GM12878 (cell line): ENCODE measurements at regions not wholly inside any gene's neighbourhood (a gene's known extent, or its start where the extent isn't known, plus 50 kb on each side); places are given as distances from the start of the nearest gene placed in this dataset.

Experiments
- ATAC-seq: fragments of 200-7000 bp; cut with Tn5 transposase; 3 replicates; pipeline ENCODE4 v1.9.1; 2020; ENCODE audit warnings: mild to moderate bottlenecking, moderate library complexity
- BruUV-seq: library from RNA; stranded (reverse); fragments of 400-500 nt; replicated peaks from 2 replicates; lab custom pipeline; 2021; lab: Mats Ljungman, UMichigan
- CTCF ChIA-PET: fragments of 300-600 bp; sonication (Branson Sonifier 250); formaldehyde crosslinking; extraction: SDS; loops from one replicate; lab custom pipeline; 2021; ENCODE audit warnings: inconsistent platforms; lab: Yijun Ruan, JAX
- POLR2A ChIA-PET: fragments of 350-600 bp; formaldehyde crosslinking; extraction: SDS; loops from one replicate; lab custom pipeline; 2021; ENCODE audit warnings: inconsistent platforms; lab: Charles Lee
- RAD21 ChIA-PET: fragments of 300-600 bp; sonication (Branson Sonifier 250); formaldehyde crosslinking; loops from one replicate; lab custom pipeline; 2023; ENCODE audit warnings: antibody characterized with exemption; ENCODE audit not compliant: unreplicated experiment; lab: Charles Lee
- SMC1A ChIA-PET: fragments of 300-600 bp; sonication (Branson Sonifier 250); formaldehyde crosslinking; loops from one replicate; lab custom pipeline; 2023; ENCODE audit not compliant: unreplicated experiment, uncharacterized antibody; lab: Charles Lee
- DNase-seq: peaks from one replicate; pipeline ENCODE4 v3.0.0-alpha.2; 2011; ENCODE audit warnings: low read depth, low spot score
- FAIRE-seq: peaks from 3 replicates; lab custom pipeline; 2011; peaks lifted over from hg19 to GRCh38; lab: Jason Lieb, UNC
- H2AFZ ChIP-seq: 2 replicates; pipeline ENCODE4 v1.6.0; 2011; ENCODE audit warnings: low read depth, low read length, control low read depth; ENCODE audit not compliant: control insufficient read depth
- H3K27ac ChIP-seq: 2 replicates; pipeline ENCODE4 v1.5.1; 2011; ENCODE audit warnings: control low read depth; ENCODE audit not compliant: control insufficient read depth, insufficient read depth
- H3K27me3 ChIP-seq, 2 experiments: replicated peaks in 1 of 2; 2 replicates each; pipeline versions ENCODE4 v1.6.0 to v1.6.1; 2011; ENCODE audit warnings: low read length in 1 of 2; ENCODE audit not compliant: control insufficient read depth in 2 of 2, insufficient read depth in 2 of 2
- H3K36me3 ChIP-seq, 2 experiments: 2 replicates each; pipeline ENCODE4 v1.5.1; 2011; ENCODE audit warnings: low read length in 1 of 2; ENCODE audit not compliant: control insufficient read depth in 2 of 2, insufficient read depth in 2 of 2
- H3K4me1 ChIP-seq: 2 replicates; pipeline ENCODE4 v1.6.1; 2011; ENCODE audit warnings: mild to moderate bottlenecking, low read length, moderate library complexity, mixed read lengths; ENCODE audit not compliant: control insufficient read depth, insufficient read depth
- H3K4me2 ChIP-seq: 2 replicates; pipeline ENCODE4 v1.6.0; 2011; ENCODE audit warnings: control low read depth; ENCODE audit not compliant: control insufficient read depth, insufficient read depth
- H3K4me3 ChIP-seq: fragments of 200-600 bp; sonication (generic); 2 replicates; pipeline ENCODE4 v1.5.1; 2016
- H3K79me2 ChIP-seq: 2 replicates; pipeline ENCODE4 v1.6.0; 2011; ENCODE audit warnings: low read length; ENCODE audit not compliant: control insufficient read depth, insufficient read depth
- H3K9ac ChIP-seq: 2 replicates; pipeline ENCODE4 v1.8.0; 2011; ENCODE audit warnings: low read length, control low read depth, mixed read lengths; ENCODE audit not compliant: control insufficient read depth, insufficient read depth
- H3K9me3 ChIP-seq: replicated peaks from 3 replicates; pipeline ENCODE4 v1.5.1; 2011; ENCODE audit warnings: mild to moderate bottlenecking, low read length; ENCODE audit not compliant: control insufficient read depth, insufficient read depth
- H4K20me1 ChIP-seq: 2 replicates; pipeline ENCODE4 v1.6.0; 2011; ENCODE audit not compliant: control insufficient read depth, insufficient read depth
- ATF7 ChIP-seq: fragments of 450-650 bp; IDR thresholded peaks from 2 replicates; pipeline ENCODE4 v1.6.1; 2016; ENCODE audit warnings: low read depth, mild to moderate bottlenecking
- ETV6 ChIP-seq, 2 experiments: fragments of 450-650 bp in 1 of 2; IDR thresholded peaks in 1 of 2; conservative IDR thresholded peaks in 1 of 2; 2 replicates each; pipeline ENCODE4 v1.6.1; 2014; ENCODE audit warnings: antibody characterized with exemption in 1 of 2, borderline replicate concordance in 1 of 2, low read depth in 1 of 2, mild to moderate bottlenecking in 1 of 2, moderate library complexity in 1 of 2
- FOXK2 ChIP-seq: fragments of 450-650 bp; IDR thresholded peaks from 2 replicates; pipeline ENCODE4 v1.6.1; 2017; ENCODE audit warnings: mild to moderate bottlenecking, moderate library complexity
- KLF5 ChIP-seq: fragments of 450-650 bp; IDR thresholded peaks from 2 replicates; pipeline ENCODE4 v1.6.1; 2014; ENCODE audit warnings: mild to moderate bottlenecking; ENCODE audit not compliant: partially characterized antibody
- MEF2A ChIP-seq: IDR thresholded peaks from 2 replicates; pipeline ENCODE4 v1.6.1; 2011; ENCODE audit warnings: low read depth, mild to moderate bottlenecking, low read length, moderate library complexity; ENCODE audit not compliant: insufficient read depth
- MEF2B ChIP-seq: fragments of 450-650 bp; IDR thresholded peaks from 2 replicates; pipeline ENCODE4 v1.6.1; 2018; ENCODE audit warnings: mild to moderate bottlenecking, moderate library complexity; ENCODE audit not compliant: partially characterized antibody, poor library complexity, severe bottlenecking
- NFYA ChIP-seq: IDR thresholded peaks from 2 replicates; pipeline ENCODE4 v1.6.1; 2011; ENCODE audit warnings: low read depth, mild to moderate bottlenecking, low read length, improper control_type of control experiment, borderline replicate concordance
- PAX5 ChIP-seq: IDR thresholded peaks from 2 replicates; pipeline ENCODE4 v1.6.1; 2011; ENCODE audit warnings: low read depth, low read length, borderline replicate concordance
- POU2F2 ChIP-seq: IDR thresholded peaks from 3 replicates; pipeline ENCODE4 v1.6.1; 2011; ENCODE audit warnings: low read depth, mild to moderate bottlenecking, low read length, borderline replicate concordance
- RAD51 ChIP-seq: fragments of 450-650 bp; IDR thresholded peaks from 2 replicates; pipeline ENCODE4 v1.6.1; 2016; ENCODE audit warnings: moderate library complexity, mild to moderate bottlenecking, inconsistent platforms
- SREBF1 ChIP-seq: IDR thresholded peaks from 2 replicates; pipeline ENCODE4 v1.6.1; 2012; ENCODE audit warnings: mild to moderate bottlenecking, low read length
- TCF12 ChIP-seq: IDR thresholded peaks from 2 replicates; pipeline ENCODE4 v1.6.1; 2011; ENCODE audit warnings: low read depth, mild to moderate bottlenecking, low read length
- USF2 ChIP-seq: IDR thresholded peaks from 2 replicates; pipeline ENCODE4 v1.6.1; 2011; ENCODE audit warnings: low read depth, low read length, improper control_type of control experiment, borderline replicate concordance
- ZNF24 ChIP-seq: fragments of 450-650 bp; IDR thresholded peaks from 2 replicates; pipeline ENCODE4 v1.6.1; 2017; ENCODE audit warnings: antibody characterized with exemption, mild to moderate bottlenecking
- ZNF687 ChIP-seq: fragments of 450-650 bp; IDR thresholded peaks from 2 replicates; pipeline ENCODE4 v1.6.1; 2017; ENCODE audit warnings: mild to moderate bottlenecking, moderate library complexity
- WGBS: methylation state at CpG from one replicate; pipeline ENCODE4 v1.1.6; 2016; ENCODE audit warnings: low lambda C conversion rate; ENCODE audit not compliant: insufficient replicate concordance, insufficient coverage; ENCODE audit errors: missing lambda C conversion rate; 5-methylcytosine and 5-hydroxymethylcytosine counted together
- in situ Hi-C: fragments of 300-500 bp; cut with MboI; formaldehyde crosslinking; loops from 9 replicates; pipeline ENCODE4 v1.14.3; 2018; ENCODE audit warnings: mixed read lengths
- intact Hi-C: fragments of 100-400 bp; cut with micrococcal nuclease; formaldehyde crosslinking; loops from one replicate; pipeline ENCODE4 v1.14.2; 2022; ENCODE audit not compliant: unreplicated experiment
- TF ChIP-seq, protein P1 (sequence below): IDR thresholded peaks from 2 replicates; pipeline ENCODE4 v1.6.1; 2011; ENCODE audit warnings: borderline replicate concordance, low read depth, mild to moderate bottlenecking, moderate library complexity, mixed read lengths, low read length; ENCODE audit not compliant: insufficient read depth; ENCODE audit errors: extremely low read length

DNA sequence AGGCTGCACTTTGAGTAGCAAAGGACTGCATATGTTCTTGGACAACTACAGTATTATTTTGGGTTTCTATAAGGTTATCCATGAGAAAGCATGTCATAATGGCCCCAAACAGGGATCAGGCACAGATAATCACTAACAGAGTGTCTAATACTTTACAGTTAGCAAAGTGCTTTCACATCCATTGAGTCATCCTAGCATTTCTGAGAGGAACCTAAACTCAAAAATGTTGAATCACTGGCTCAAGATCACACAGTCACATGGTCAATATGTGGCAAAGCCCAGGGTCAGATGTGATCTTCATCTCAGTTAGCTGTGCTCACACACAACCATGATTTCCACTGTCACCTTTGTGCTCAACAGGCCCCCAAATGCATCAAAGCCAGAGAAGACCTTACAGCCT is 156.1 kb upstream of the VRK2 start (continued):
- peak; percentile 73 for TF ChIP-seq RAD51

- Histone ChIP-seq H3K4me1 (peaks cover 57% of the 10 kb centered on the region), H3K9ac (no peak overlapping the region), H4K20me1 (no peaks in the 10 kb centered on the region), H3K9me3 (no peaks in the 10 kb centered on the region; the same call in 2 of the 3 replicates), H3K4me3 (no peak overlapping the region), H3K27me3 (no peaks in the 10 kb centered on the region), H3K4me2 (no peak overlapping the region), H3K36me3 (no peaks in the 10 kb centered on the region), H3K79me2 (no peaks in the 10 kb centered on the region), H3K27ac (no peak overlapping the region), H2AFZ (no peak overlapping the region)
- no TSS peak for BruUV-seq
- intact Hi-C loops, result no loop called here
- no peak for DNase-seq
- ChIA-PET CTCF (interaction anchor here (1.4 to 5.6 kb wide), 3 partner anchors 8 to 131 kb away, joined by 6 to 32 read pairs (median 18); no protein-coding TSS in a partner anchor), RAD21 (interaction anchor here (1.0 to 6.3 kb wide), 5 partner anchors 8 to 131 kb away, joined by 3 to 66 read pairs (median 26); no protein-coding TSS in a partner anchor), POLR2A (interaction anchor here (0.6 to 3.9 kb wide), 2 partner anchors 10 to 345 kb away, joined by 4 to 24 read pairs; no protein-coding TSS in a partner anchor), SMC1A (interaction anchor here (0.6 to 10.5 kb wide), 9 partner anchors 8 to 154 kb away, joined by 3 to 159 read pairs (median 4); no protein-coding TSS in a partner anchor)
- no peak for ATAC-seq
- WGBS, result 90% methylated on average over 7 of the region's 7 CpGs
- FAIRE-seq, result no peak
- in situ Hi-C loops, result no loop called here
- no peak for TF ChIP-seq ATF7
- TF ChIP-seq KLF5, result no peak
- no peak for TF ChIP-seq PAX5
- no peak for TF ChIP-seq ZNF687
- TF ChIP-seq ZNF24, result no peak
- no peak for TF ChIP-seq MEF2A
- no peak for TF ChIP-seq FOXK2
- no peak for TF ChIP-seq POU2F2
- TF ChIP-seq, protein P1, sequence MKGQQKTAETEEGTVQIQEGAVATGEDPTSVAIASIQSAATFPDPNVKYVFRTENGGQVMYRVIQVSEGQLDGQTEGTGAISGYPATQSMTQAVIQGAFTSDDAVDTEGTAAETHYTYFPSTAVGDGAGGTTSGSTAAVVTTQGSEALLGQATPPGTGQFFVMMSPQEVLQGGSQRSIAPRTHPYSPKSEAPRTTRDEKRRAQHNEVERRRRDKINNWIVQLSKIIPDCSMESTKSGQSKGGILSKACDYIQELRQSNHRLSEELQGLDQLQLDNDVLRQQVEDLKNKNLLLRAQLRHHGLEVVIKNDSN, result no peak
- TF ChIP-seq ETV6 (conservative IDR thresholded peaks at IDR 0.05 in 1 of 2, IDR thresholded peaks at IDR 0.05 in 1 of 2; ENCODE audit: borderline replicate concordance in 1 of 2, low read depth in 1 of 2), result no peak
- TF ChIP-seq USF2, result no peak
- no peak for TF ChIP-seq NFYA
- TF ChIP-seq MEF2B, result no peak
- no peak for TF ChIP-seq TCF12
- no peak for TF ChIP-seq SREBF1
Measured at GRCh38 chr2:57891086-57891712, 155.4 kb upstream of the VRK2 start.
